ENCODE measurements at regions not wholly inside any gene's neighbourhood (a gene's known extent, or its start where the extent isn't known, plus 50 kb on each side); places are given as distances from the start of the nearest gene placed in this dataset.

GRCh38 chr10:123561141-123561440 is 105.1 kb upstream of the GPR26 start:
- no peak for DNase-seq

DNA sequence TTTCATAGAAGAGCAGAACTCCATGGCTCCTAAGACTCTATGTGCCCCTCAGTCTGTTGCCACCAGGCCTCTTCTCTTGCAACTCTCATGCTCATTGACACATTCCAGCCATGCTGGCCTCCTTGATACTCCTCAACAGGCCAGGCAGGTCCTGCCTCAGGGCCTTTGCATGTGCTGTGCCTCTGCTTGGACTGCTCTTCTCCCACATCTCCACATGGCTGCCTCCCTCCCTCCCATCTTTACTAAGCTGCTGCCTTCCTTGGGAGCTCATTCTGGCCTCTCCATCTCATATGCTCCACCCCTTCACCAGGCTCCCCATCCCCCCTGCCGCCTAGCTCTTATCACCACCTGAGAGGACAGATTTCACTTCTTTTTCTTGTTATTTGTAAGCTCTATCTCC is 103.8 kb upstream of the GPR26 start:
- DNase-seq: no peak

DNA sequence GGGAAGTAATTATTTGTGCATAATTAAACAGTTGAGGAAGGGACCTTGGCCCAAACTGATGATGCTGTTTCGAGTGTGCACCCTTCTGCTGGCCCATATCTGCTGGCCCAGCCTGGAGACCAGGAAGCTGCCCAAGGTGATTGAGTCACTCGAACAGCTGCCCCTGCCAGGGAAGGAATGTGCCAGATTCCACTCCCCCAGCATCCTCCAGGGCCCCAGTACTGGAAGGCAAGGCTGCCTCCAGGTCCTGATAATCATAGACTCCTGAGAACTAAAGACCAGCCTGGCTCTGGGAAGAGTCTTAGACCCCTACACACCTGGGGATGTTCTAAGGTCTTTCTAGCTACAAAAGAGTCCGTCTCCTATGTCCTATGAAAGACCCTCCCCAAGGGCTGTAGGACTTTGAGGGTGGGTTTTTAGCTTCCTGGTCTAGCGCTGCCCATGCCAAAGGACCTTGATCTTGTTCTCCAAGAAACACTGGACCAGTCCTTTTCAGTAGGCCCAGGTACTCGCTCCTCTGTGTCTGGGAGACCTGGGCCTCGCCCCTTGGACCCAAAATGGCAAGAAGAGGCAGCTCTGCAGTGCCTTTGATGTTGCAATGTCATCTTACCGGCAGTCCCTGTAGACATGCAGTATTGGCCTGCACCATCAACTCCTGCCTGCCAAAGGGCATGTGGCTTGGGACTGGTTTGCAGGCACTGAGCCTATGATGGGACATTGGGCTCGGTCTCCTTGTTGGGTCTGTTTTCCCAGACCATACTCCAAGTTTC is 103.2 kb upstream of the GPR26 start:
- DNase-seq: no peak

- no peak for DNase-seq
These were observed 102.6 kb upstream of the GPR26 start for GRCh38 chr10:123563581-123563855.

DNA sequence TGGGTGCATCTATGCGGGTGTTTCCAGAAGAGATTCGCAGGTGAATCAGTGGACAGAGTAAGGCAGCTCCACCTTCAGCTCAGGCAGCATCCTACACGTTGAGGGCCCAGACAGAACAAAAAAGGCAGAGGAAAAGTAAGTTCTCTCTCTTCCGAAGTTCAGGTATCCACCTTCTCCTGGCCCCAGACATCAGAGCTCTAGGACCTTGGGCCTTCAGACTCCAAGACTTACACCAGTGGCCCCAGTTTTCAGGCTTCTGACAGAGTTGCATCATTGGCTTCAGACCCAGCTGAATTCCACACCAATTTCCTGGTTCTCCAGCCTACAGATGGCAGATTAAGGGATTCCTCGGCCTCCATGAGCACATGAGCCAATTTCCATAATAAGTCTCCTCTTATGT is 102.2 kb upstream of the GPR26 start:
- DNase-seq: no peak

GRCh38 chr10:123564631-123565030 is 101.5 kb upstream of the GPR26 start:
- no peak for DNase-seq

- DNase-seq: no peak
These were observed 100.2 kb upstream of the GPR26 start for GRCh38 chr10:123565691-123566660.

- no peak for DNase-seq
These were observed 98.0 kb upstream of the GPR26 start for GRCh38 chr10:123567984-123568739.

GRCh38 chr10:123568751-123569150 is 97.4 kb upstream of the GPR26 start:
- no peak for DNase-seq

- DNase-seq: no peak
These were observed 96.6 kb upstream of the GPR26 start for GRCh38 chr10:123569436-123570035.

DNA sequence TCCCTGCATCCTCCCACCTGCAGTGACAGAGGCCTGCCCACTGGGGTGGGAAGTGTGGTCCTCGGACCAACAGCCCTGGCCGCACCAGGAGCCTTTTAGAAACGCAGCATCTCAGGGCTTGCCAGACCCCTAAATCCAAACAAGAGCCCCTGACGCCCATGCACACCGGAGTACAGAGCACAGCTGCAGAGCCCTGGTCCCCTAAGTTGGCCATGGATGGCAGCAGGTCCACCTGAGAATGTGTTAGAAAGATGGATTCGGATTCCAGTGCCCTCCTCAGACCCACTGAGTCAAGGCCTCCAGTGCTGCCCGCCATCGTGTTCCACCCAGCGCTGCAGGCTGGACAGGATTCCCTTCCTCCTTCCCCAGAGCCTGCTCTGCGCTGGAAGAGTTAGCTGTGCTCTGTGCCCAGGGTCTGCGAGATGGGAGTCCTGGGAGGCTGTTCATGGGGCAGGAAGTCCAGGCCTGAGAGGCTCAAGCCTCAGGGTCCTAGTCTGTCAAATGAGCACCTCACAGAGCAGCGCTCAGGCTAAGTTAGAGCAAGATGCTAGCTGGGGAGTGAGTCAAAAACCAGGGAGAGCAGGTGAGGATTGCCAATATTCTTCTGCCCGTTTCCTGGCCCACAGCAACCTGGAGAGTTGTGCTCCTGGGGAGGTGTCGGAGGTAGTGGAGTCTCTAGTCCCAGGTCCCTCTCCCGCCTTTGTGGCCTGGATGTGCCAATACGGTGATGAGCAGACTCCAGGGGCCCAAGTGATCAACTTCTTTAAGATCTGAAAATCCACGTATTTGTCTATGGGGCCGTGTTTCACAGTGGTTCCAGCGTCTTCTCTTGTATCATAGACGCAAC is 95.9 kb upstream of the GPR26 start:
- DNase-seq: no peak

DNA sequence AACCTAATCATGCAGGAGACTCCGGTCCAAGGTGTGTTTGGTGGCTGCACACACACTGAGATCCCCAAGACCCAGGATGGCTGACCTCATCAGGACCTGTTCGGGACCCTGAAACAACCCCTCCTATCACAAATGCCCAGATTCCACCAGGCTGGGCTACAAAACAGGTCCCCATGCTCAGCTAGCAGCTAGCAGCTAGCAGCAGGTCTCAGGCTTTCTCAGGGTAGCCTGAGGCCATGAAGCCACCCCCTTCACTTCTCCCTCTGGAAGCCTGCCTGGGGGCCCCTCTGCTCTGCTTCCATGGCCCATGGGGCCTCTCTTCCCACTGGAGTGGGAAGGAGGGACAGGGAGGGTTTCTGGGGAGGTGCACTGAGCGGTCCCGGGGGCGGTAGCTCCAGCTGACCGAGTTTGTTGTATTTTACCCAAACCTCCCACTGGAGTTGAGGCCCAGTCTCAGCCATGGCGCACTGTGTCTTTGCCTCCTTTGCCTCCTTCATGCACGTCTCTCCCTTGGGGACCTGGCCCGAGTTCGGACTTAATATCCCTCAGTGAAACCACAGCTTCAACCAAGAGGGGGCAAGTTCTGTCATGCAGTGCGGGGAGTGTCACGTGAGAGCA is 95.1 kb upstream of the GPR26 start:
- no peak for DNase-seq

DNA sequence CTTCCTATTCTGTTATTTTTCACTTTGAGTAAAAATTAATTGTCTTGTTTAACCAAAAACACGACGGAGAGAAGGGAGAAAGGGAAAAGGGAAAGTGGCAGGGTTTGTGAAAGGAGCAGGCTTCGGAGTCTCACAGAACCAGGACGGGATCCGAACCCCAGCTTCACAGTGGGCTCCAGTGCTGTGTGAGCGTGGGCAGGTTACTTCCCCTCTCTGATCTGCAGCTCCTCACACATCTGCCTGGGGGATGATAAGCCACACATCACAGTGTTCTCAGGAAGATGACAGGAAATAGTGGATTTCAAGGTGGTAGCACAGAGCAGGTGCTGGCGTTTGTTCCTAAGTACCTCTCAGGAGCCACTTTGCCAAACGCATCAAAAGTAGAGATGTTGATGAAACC is 94.2 kb upstream of the GPR26 start:
- no peak for DNase-seq

DNA sequence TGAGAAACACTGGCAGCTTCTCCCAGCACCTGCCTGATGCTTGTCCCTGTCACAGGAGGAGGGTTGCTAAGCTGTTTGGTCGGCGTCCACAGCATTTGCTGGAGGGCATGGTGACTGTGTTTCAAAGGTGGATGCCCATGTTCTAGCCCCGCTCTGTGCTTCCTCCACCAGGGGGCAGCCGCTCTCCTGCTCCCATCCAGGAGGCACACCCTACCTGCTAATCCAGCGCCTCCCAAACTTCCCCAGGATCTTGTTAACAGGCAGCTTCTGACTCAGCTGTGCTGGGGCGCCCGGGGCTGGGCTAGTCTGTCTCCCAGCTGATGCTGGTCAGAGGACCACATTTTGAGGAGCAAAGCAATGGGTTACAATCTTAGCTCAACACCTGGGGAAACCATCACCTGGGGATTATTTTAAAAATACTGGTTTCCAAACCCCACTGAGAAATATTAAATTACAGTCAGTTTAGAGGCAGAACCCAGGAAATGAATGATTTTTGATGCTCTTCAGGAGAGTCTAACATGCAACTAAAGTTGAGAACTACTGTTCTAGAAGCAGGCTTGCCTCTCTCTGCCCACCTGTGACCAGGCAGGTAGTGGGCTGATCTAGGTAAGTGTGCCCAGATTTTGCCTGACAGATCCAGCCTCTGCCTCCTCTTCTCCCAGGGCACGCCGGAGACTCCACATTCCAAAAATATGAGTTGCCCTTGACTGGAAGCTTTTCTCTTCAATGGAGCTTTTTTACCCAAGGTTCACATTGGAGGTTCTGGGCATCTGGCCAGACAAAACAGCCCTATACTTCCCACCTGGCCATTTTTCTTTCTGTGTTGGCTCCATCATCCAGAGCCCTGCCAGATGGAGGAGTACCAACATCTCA is 92.7 kb upstream of the GPR26 start:
- DNase-seq: no peak

DNA sequence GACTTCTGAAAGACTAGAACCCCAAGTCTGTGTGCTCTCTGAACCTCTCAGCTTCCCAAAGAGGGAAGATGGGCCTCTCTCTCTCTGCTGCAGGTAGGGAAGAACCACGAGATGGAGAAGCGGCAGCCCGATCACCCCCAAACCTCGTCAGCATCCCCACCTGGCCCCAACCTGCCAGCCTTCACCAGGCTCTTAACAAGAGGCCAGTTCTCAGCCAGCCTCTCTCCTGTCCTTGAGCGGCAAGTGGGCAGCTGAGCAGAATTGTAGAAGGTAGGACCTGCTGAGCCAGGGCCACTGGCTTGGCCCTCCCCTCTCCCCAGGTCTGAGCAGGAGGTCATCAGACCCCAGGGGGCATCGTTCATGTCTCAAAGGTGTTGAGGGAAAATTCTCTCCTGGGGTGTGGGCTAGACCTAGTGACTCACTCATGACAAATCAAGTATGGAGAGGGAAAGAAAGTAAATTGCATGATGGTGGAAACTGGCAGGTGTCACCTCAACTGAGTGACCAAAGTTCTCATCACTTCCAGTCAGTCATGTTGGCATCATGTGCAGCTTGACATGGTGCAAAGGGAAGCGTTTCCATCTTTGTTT is 92.0 kb upstream of the GPR26 start:
- no peak for DNase-seq

- no peak for DNase-seq
These were observed 91.0 kb upstream of the GPR26 start for GRCh38 chr10:123575105-123575504.

DNA sequence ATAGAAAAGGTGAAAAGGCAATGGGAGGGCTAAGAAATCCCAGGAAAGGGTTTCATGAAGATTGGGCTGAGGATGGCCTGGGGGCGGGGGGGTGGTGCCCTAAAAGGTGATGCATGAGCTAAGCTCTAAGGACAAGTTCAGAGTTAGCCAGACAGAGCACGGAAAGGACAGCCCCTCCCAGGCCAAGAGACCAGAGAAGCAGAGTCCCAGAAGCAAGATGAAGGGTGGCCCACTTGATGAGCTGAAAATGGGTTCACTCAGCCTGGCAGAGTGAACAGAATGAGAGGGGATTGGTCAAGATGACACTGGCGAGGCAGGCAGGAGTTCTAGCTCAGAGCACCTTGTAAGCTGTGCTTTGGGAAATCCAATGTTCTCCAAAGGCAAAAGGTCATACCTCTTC is 89.4 kb upstream of the GPR26 start:
- no peak for DNase-seq

DNA sequence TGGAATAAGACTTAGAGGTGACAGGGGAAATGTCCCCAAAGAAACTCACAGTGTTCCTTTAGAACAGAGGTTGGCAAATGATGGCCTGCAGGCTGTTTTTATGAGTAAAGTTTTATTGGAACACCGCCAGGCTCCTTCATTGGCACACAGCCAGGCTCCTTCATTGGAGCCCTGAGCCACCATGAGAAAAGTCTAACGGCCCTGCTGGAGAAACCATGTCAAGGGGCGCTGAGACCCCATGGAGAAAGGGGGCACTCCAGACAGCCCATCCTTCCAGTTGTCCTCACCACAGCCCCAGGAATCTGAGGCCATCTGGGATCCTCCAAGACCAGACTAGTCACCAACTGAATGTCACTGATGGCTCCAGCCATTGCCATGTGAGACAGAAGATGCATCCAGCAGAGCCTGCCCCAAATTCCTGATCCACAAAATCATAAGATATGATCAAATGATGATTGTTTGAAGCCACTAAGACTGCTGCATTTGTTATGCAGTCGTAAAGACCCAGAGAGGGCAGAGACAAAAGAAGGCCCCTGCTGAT is 88.2 kb upstream of the GPR26 start:
- DNase-seq: no peak

DNA sequence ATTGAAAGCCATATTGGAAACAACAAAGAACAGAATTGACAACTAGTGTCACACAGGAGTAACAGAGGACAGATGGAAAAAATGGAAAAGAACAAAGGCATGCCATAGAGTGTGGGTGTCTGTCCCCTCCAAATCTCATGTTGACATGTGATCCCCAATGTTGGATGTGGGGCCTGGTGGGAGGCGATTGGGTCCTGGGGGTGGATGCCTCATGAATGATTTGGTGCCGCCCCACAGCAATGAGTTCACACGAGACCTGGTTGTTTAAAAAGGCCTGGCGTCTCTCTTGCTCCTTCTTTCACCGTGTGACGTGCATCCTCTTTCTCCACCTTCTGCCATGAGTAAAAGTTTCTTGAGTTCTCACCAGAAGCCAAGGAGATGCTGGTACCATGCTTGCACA is 87.4 kb upstream of the GPR26 start:
- no peak for DNase-seq

GRCh38 chr10:123579675-123580074 is 86.5 kb upstream of the GPR26 start:
- DNase-seq: no peak
